Mammary epithelial cell (primary cell): ENCODE measurements at regions not wholly inside any gene's neighbourhood (a gene's known extent, or its start where the extent isn't known, plus 50 kb on each side); places are given as distances from the start of the nearest gene placed in this dataset.

ENCODE experiments used
- EZH2 ChIP-seq: IDR thresholded peaks from 2 replicates; pipeline ENCODE4 v1.6.1; 2012; ENCODE audit warnings: low read length, inconsistent platforms, borderline replicate concordance
- TF ChIP-seq, protein P1 (sequence below), 2 donors: IDR thresholded peaks in 1 of 2; conservative IDR thresholded peaks in 1 of 2; 2 replicates each; pipeline ENCODE4 v1.5.1; 2011 to 2012; ENCODE audit warnings: inconsistent platforms in 2 of 2, low read length in 2 of 2, mild to moderate bottlenecking in 2 of 2, control low read depth in 1 of 2, low read depth in 1 of 2; ENCODE audit not compliant: insufficient read depth in 1 of 2; ENCODE audit errors: extremely low read depth in 1 of 2

DNA sequence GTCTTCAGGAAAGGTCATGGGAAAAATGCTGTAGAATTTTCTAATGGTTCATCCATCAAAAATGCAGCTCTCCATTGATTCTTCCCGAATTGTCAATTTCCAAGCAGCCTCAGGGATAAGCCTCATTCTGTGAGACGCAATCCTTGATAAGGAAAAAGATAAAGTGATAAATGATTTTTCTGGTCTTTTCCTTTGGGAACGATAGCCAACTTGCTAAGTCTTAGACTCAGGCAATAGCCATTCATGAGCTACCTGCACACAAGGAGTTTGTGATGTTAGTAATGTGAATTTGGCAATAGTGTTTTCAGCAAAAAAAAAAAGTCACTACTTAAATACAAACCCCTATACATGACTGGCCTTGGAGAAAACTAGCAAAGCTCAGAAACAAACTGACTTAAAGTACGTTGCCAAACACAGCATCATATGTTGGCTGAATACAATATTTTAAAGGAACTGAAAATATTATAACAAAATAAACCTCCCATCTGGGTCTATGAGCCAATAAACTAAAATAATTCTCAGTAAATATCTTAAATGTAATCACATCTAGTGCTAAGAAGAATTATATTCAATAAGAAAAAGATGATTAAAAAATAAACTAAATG, 75.5 kb downstream of the KLF6 start:
- TF ChIP-seq, protein P1, sequence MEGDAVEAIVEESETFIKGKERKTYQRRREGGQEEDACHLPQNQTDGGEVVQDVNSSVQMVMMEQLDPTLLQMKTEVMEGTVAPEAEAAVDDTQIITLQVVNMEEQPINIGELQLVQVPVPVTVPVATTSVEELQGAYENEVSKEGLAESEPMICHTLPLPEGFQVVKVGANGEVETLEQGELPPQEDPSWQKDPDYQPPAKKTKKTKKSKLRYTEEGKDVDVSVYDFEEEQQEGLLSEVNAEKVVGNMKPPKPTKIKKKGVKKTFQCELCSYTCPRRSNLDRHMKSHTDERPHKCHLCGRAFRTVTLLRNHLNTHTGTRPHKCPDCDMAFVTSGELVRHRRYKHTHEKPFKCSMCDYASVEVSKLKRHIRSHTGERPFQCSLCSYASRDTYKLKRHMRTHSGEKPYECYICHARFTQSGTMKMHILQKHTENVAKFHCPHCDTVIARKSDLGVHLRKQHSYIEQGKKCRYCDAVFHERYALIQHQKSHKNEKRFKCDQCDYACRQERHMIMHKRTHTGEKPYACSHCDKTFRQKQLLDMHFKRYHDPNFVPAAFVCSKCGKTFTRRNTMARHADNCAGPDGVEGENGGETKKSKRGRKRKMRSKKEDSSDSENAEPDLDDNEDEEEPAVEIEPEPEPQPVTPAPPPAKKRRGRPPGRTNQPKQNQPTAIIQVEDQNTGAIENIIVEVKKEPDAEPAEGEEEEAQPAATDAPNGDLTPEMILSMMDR (conservative IDR thresholded peaks at IDR 0.05 in 1 of 2, IDR thresholded peaks at IDR 0.05 in 1 of 2; ENCODE audit: extremely low read depth in 1 of 2, insufficient read depth in 1 of 2, low read depth in 1 of 2, low read length in 2 of 2), result no peak
- TF ChIP-seq EZH2, result no peak
